HG03378 (cell line): ENCODE measurements at regions not wholly inside any gene's neighbourhood (a gene's known extent, or its start where the extent isn't known, plus 50 kb on each side); places are given as distances from the start of the nearest gene placed in this dataset.

Experiments
- ATAC-seq: cut with Tn5 transposase; IDR thresholded peaks from one replicate; pipeline ENCODE4 v1.9.1; 2021; ENCODE audit warnings: mild to moderate bottlenecking, moderate library complexity; ENCODE audit not compliant: unreplicated experiment

- ATAC-seq, result no peak
Measured at GRCh38 chr1:239593527-239593926, 207.2 kb downstream of the CHRM3 start.

GRCh38 chr1:239600588-239600987, 214.2 kb downstream of the CHRM3 start:
- no peak for ATAC-seq

DNA sequence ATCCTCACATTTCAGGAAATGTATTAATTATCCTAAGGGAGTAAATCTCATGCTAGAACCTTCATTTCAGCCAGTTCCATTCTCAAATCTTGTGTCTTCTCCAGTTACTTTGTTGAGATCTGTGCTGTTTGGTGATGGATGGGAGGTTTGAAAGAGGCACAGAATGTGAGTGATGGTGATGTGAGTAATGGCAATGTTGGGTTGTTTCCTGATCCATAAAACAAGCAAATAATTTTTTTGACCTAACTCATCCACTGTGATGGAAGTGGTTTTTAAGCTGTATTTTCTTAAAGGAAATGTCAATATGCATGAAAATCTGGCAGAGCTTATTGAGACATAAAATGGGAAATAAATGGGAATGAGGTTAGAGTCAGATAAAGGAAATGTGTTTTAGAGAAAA, 214.7 kb downstream of the CHRM3 start:
- ATAC-seq, result no peak

DNA sequence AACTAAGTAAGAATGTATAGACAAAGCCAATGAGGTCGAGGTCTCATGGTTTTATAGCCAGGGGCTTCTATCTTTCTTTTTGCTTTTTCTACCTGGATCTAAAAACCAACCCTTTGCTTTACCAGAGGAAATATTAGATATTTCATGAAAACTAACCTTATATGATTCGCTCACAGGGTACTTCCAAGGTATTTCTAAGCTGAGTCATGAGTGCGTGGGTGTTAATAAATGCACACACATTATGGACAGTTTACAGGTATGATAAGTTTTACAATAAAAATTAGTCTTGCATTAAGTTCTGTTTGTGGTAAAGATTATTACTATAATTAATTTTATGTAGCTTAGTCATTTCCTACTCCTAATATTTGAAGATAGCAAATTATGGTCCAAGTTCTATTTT, 217.2 kb downstream of the CHRM3 start:
- no peak for ATAC-seq

GRCh38 chr1:239606850-239607400, 220.6 kb downstream of the CHRM3 start:
- no peak for ATAC-seq

- no peak for ATAC-seq
Measured at GRCh38 chr1:239608469-239608868, 222.1 kb downstream of the CHRM3 start.

DNA sequence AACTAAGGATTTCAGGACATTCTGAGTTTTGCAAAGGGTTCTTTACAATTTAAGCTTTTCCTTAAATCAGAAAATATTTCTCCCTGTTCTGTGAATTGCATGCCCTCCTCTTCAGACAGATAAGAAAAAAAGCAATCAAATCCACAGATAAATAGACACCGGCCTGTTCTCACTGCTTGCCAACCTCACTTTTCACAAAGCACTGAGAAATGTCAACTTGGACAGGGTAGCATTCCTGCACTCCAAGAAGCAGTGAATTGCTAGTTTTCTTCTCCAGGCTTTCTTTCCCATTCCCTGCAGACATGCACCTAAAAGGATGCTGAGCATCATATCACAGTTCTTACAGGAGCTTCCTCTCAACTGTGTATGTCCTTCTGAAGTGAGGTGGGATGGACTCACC, 226.0 kb downstream of the CHRM3 start:
- no peak for ATAC-seq

DNA sequence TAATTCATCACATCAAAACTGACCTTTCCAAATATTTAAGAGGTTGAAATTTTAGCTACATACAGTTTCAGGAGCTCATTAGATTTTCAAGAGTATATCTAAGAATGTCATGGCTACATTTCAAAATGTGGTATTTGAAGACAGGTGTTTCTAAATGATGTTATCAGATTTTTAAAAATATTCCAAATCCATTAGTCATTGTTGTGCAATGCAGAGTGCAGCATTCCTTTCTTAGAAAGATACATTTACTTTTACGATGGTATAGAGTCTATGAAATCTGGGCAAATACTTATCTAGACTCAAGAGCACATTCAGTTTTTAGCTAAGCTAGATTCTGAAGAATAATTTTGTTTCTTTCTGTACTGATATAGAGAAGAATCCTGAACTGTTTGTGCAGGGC, 230.3 kb downstream of the CHRM3 start:
- ATAC-seq, result no peak

- ATAC-seq, result no peak
Measured at GRCh38 chr1:239617259-239617658, 230.9 kb downstream of the CHRM3 start.

GRCh38 chr1:239617731-239618130, 231.4 kb downstream of the CHRM3 start:
- ATAC-seq, result no peak

DNA sequence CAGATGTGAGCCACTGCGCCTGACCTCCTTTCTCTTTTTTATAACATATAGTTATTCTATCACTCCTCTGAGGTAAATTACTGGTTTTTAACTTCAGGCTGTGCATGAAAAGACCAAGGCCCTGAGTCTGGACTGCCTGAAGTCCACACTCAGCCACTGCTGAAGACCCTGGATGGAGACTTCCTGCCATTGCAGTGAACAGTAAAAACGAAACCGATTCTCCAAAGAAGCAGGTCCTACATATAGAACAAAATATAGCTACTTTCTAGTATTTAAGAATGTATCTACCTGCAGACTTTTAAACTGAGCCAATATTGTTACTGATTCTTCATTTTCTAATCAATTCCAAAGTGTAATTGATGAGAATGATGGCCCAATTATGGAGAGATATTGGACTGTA, 232.8 kb downstream of the CHRM3 start:
- no peak for ATAC-seq

DNA sequence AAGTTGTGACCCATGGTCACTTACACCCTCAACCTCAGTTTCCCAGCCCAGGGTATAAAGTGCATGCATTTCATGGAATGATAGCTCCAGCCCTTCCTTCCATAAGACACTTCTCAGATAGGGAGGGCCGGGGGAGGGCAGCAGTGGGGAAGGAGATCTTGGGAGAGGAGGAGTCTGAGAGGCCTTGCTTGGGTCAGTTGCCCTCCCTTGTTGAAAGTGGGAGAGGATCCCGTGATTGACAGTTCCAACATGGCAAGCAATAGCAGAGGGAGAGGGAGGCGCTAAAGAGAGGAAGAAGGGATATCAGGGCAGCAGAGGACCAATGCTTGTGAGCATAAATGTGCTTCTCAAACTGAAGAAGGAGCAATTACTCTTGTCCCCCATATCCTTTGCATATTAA, 244.4 kb downstream of the CHRM3 start:
- ATAC-seq, result no peak

DNA sequence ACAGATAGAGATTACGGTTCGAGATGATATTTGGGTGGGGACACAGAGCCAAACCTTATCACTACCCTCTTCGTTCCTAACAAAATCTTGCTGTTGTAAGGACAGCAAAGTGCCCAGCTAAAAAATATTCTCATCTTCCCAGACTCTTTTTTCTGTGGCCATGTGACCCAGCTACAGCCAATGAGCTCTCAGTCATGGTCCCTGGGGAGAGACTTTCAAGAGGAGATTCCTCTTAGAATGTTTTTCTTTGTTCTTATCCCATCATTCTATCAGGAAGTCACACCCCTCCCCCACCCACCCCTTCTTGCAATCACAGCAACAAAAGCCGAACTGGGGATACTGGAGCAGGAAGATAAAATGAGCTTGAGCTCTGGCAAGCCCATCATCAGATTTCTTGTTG, 247.1 kb downstream of the CHRM3 start:
- ATAC-seq, result no peak

GRCh38 chr1:239635276-239635675, 248.9 kb downstream of the CHRM3 start:
- ATAC-seq, result no peak

GRCh38 chr1:239636347-239636746, 250.0 kb downstream of the CHRM3 start:
- no peak for ATAC-seq

- ATAC-seq, result no peak
Measured at GRCh38 chr1:239644604-239645003, 258.2 kb downstream of the CHRM3 start.

DNA sequence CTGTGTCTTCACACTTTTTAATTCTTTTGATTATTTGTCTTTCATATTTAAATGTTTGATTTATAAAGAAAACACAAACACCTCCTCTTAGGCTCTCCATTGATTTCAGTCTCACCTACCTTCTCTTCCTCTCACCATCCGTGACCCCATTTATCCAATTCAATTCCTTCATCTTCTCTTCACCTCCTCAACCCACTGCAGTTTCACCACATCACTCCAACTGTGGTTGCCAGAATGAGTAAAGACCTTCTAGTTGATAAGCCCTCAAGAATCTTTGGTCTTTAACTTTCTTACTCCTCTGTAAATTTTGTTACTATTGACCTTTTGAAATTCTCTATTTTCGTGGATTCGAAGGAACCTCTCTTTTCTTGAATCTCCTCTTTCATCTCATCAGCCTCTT, 260.7 kb downstream of the CHRM3 start:
- no peak for ATAC-seq

- ATAC-seq, result no peak
Measured at GRCh38 chr1:239647964-239648632, 261.7 kb downstream of the CHRM3 start.

DNA sequence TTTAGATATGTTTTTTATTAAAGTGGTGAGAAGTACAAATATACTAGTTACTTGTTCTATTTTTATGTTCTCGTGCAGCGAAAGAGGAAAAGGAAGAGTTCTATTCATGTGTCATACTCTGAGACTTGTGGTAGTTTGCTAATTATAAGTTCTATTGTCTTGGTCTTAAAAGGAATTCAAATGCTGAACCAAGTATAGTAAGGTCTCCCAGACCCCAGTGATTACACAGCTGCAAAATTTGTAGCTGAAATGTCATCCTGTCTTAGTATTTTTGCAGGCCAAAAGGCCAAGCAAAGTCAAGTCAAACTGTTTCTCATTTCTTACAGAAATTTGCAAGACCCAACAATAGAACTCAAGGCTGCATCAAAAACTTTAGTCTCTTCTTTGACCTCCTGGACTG, 268.7 kb downstream of the CHRM3 start:
- ATAC-seq, result no peak

DNA sequence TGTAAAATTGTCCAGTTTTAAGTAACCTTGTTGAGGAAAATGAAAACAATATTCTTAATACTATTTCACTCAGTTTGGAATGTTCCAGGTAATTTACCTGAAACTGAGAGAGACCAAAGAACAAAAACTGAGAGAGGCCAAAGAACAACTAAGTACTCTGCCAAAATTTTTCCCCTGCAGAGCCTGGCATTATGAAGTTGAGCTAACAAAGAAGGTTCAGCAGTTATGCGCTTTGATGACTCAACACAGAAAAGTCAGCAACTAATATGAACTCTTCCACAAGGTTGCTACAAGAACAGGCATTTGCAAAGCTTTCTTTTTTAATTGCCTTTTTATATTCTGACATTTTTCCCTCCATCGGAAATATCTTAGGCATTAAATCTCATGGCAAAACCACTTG, 270.9 kb downstream of the CHRM3 start:
- ATAC-seq, result no peak

GRCh38 chr1:239662950-239663349, 276.6 kb downstream of the CHRM3 start:
- ATAC-seq, result no peak

DNA sequence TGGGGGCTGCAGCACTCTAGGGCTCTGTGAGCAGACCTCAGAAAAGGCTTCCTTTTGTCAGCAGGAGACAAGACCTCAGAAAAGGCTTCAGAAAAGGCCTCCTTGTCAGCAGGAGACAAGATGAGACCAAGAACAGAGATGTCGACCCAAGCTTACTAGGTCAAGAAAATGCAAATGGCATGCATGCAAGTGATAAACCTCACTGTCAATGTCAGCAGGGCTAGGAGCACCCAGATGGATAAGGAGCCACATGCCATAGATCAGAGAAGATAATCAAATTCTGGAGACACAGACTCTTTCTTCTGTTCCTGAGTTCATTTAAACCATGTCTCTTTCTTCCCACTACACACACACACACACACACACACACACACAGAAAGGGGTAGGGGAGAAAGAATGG, 285.9 kb downstream of the CHRM3 start:
- ATAC-seq, result no peak

DNA sequence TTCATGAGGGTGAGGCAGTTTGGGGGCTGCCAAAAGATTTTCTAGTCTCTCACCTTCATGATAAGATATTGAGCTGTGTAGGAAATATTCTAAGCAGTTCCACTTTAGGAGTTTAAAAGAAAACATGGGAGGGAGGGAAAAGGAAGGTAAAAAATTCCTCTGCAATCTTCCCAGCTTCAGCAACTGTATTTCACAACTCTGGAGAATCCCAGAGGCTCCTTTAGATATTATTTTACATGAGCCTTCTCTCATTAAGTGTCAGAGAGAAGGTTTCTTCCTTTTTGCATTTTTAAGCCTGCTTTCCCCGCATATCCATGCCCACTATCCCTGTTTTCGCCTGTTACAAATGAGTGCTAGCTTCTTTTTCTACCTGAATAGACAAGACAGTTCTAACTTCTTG, 289.4 kb downstream of the CHRM3 start:
- no peak for ATAC-seq
